GM18868 (cell line): ENCODE measurements at regions not wholly inside any gene's neighbourhood (a gene's known extent, or its start where the extent isn't known, plus 50 kb on each side); places are given as distances from the start of the nearest gene placed in this dataset.

Source experiments
- ATAC-seq: cut with Tn5 transposase; IDR thresholded peaks from one replicate; pipeline ENCODE4 v1.9.1; 2021; ENCODE audit warnings: mild to moderate bottlenecking, moderate library complexity; ENCODE audit not compliant: unreplicated experiment

GRCh38 chr7:24341691-24342413 is 57.9 kb downstream of the NPY start:
- no peak for ATAC-seq

DNA sequence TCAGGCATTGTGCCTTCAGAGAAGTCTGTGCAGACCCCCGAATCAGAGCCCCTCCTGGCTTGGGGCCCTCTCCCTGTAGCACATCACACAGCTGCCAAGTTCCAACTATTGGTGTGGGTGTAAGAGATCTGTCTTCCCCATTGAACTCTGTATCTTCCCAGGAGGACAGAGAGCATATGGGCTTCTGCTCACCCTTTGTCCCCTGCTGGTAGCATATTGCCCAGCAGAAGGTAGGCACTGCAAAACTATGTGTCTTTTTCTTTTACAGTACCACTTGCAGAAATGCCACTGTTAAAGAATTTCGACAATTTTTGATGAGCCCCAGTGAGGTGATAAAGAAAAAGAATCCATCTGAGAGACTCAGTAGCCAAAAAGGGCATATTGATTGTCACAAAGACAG is 59.6 kb downstream of the NPY start:
- ATAC-seq: no peak

- no peak for ATAC-seq
These were observed 62.1 kb downstream of the NPY start for GRCh38 chr7:24346129-24346528.

- ATAC-seq: no peak
These were observed 62.7 kb downstream of the NPY start for GRCh38 chr7:24346716-24347115.

- no peak for ATAC-seq
These were observed 65.3 kb downstream of the NPY start for GRCh38 chr7:24349339-24349738.

DNA sequence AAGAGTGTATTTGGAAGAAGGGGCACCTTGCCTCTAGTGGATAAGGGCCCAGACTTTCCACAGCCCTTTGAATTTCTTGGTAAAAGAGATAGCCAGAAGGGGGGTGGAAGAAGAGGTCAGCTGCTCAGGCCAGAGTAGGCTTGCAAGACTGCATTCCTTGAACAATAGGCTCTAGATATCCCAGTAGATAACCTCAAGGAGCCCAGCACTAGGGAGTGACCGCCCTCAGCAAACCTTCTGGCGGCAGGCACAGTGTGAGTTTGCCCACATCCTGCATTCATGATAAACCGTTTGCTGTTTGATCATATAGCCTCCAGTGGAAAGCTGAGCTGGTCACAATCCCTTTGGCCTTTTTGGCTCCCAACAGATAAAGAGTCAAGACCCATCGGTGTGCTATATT is 70.5 kb downstream of the NPY start:
- ATAC-seq: no peak

GRCh38 chr7:24356718-24357386 is 72.9 kb downstream of the NPY start:
- ATAC-seq: peak; percentile 70

GRCh38 chr7:24361001-24361400 is 77.0 kb downstream of the NPY start:
- no peak for ATAC-seq

- ATAC-seq: no peak
These were observed 81.6 kb downstream of the NPY start for GRCh38 chr7:24365606-24366005.

GRCh38 chr7:24366876-24367275 is 82.9 kb downstream of the NPY start:
- ATAC-seq: no peak

GRCh38 chr7:24368161-24368560 is 84.2 kb downstream of the NPY start:
- no peak for ATAC-seq

GRCh38 chr7:24370541-24370940 is 86.6 kb downstream of the NPY start:
- ATAC-seq: no peak

- ATAC-seq: no peak
These were observed 89.3 kb downstream of the NPY start for GRCh38 chr7:24372961-24373955.

DNA sequence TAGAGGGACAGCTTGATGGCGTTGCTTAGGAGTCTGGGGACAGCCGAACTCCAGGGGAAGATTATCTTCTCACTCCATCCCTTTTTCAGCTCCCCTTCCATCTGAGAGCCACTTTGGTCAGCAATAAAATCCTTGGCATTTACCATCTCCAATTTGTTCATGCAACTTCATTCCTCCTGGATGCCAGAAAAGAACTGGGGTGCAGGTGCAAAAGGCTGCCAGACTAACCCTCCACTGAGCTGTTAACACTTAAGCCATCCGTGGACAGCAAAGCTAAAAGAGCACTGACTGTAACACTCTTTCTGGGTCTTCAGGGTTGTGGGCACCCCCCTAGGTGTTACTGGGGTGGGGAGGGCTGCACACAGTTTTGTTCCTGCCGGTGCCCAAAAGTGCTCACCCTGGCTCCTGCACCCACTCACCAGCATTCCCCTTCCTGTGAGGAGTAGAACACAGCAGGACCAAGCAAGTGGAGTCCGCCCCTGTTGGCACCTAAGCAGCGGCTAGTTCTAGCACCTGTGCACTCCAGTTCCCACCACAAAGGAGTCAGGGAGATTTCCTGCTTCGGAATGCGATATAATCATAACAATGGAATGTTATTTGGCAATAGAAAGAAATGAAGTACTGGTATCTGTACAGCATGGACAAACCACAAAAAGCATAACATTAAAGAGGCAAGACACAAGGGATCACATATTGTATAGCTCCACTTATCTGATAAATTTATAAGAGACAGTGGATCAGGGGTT is 95.1 kb downstream of the NPY start:
- ATAC-seq: no peak

- ATAC-seq: peak; percentile 82
These were observed 98.0 kb downstream of the NPY start for GRCh38 chr7:24381894-24382505.

GRCh38 chr7:24383055-24383454 is 99.1 kb downstream of the NPY start:
- no peak for ATAC-seq

GRCh38 chr7:24384362-24385030 is 100.5 kb downstream of the NPY start:
- peak; percentile 73 for ATAC-seq

DNA sequence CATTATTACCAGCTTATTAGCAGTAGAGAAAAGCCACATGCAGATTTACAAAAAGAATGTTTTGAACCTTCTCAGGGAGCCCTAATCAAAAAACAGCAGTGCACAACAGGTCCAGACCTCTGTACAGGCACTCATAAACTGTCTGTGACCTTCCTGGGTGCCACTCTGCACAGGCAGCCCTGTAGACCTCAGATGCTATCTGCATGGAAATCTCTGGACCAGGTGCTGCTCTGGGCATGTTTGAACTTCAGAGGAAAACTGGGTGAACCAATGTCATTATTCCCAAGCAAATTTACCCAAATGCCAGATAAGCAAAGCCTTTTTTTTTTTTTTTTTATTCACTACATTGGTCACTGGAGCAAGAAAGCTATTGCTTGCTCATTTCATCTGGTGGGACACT is 104.2 kb downstream of the NPY start:
- ATAC-seq: no peak

DNA sequence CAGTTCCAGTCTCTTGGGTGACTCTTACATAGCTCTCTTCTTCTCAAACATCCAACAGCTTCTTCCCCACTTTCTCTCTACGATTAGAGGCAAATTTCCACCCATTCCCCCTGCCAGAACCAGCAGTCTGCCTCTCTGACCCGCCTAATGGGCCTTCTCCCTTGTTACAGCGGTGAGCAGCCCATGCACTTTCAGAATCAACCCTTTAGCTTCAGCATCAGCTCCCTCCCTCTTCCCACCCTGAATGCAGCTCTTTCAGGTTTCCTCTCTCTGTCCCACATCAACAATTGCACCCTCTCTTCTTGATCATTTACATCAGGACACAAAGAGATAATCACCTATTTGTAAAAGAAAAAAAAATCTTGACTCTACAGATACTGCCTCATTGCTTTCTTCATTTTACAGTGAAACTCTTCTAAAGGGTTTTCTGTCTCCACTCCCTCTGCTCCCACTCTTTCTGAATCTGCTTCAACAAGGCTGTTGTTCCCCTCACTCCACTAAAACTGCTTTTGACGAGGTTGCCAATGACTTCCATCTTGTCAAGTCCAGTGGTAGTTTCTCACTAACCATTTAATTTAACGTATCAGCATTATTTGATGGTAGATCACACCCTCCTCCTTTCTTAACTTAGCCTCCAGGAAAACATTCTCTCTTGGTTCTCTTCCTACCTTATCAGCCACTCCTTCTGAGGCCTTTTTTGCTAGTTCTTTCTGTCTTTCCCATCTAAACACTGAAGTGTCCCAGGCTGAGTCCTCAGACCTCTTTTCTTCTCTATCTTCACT is 106.6 kb downstream of the NPY start:
- ATAC-seq: no peak
